Thoracic aorta (tissue), 2 donors: ENCODE measurements at regions not wholly inside any gene's neighbourhood (a gene's known extent, or its start where the extent isn't known, plus 50 kb on each side); places are given as distances from the start of the nearest gene placed in this dataset.

Experiments
- ATAC-seq: fragments of 150-250 bp; one replicate; pipeline ENCODE4 v1.8.0; 2017; ENCODE audit warnings: low read depth; ENCODE audit not compliant: insufficient number of reproducible peaks, low FRiP score
- DNase-seq: peaks from one replicate; pipeline ENCODE4 v3.0.0-alpha.2; 2020; ENCODE audit warnings: low spot score
- H3K27ac ChIP-seq, 2 donors: fragments of 200-600 bp; sonication (generic); 1 replicate in 1 of 2; 2 replicates in 1 of 2; pipeline ENCODE4 v1.5.1; 2016; ENCODE audit warnings: mild to moderate bottlenecking in 2 of 2, moderate library complexity in 2 of 2
- H3K27me3 ChIP-seq: fragments of 200-600 bp; sonication (generic); replicated peaks from 2 replicates; pipeline ENCODE4 v1.6.0; 2016; ENCODE audit warnings: mild to moderate bottlenecking; ENCODE audit not compliant: insufficient read depth
- H3K36me3 ChIP-seq: fragments of 200-600 bp; sonication (generic); one replicate; pipeline ENCODE4 v1.5.1; 2016
- H3K4me1 ChIP-seq, 2 donors: fragments of 200-600 bp; sonication (generic); 1 replicate in 1 of 2; 2 replicates in 1 of 2; pipeline versions ENCODE4 v1.5.1 to v1.6.0; 2016; ENCODE audit warnings: low read depth in 2 of 2, mild to moderate bottlenecking in 1 of 2; ENCODE audit not compliant: control insufficient read depth in 1 of 2
- H3K4me3 ChIP-seq: fragments of 200-600 bp; sonication (generic); 2 replicates; pipeline ENCODE4 v1.5.1; 2016; ENCODE audit warnings: mild to moderate bottlenecking
- H3K9me3 ChIP-seq: fragments of 200-600 bp; sonication (generic); 2 replicates; pipeline ENCODE4 v1.5.1; 2016
- TF ChIP-seq, protein P1 (sequence below): fragments of 200-600 bp; sonication (generic); IDR thresholded peaks from one replicate; pipeline ENCODE4 v1.5.1; 2019; ENCODE audit warnings: antibody characterized with exemption

DNA sequence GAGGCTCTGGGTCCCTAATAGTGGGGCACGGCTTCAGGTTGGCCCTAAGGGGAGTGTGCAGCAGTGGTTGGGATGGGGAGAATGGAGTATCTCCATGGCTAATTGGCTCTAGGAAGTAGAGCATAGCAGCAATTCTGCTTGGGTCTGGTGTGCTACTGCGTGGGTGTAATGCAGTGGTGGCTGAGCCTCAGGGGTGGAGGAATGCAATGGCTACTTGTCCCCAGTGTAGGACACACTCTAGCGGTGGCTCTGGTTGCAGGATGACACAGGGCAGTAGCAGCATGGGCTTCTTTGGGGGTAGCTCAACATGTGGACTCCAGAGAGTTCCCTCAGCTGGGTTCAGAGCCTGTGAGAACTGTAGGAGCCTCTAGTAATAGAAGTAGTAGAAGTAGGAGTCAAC lies 91.2 kb upstream of the FAM78B start:
- no peaks in the 10 kb centered on the region for H3K36me3 ChIP-seq
- DNase-seq = no peak
- no peak overlapping the region for H3K4me3 ChIP-seq
- H3K4me1 ChIP-seq = no peaks in the 10 kb centered on the region
- no peaks in the 10 kb centered on the region for H3K27me3 ChIP-seq
- no peak for ATAC-seq
- TF ChIP-seq, protein P1, sequence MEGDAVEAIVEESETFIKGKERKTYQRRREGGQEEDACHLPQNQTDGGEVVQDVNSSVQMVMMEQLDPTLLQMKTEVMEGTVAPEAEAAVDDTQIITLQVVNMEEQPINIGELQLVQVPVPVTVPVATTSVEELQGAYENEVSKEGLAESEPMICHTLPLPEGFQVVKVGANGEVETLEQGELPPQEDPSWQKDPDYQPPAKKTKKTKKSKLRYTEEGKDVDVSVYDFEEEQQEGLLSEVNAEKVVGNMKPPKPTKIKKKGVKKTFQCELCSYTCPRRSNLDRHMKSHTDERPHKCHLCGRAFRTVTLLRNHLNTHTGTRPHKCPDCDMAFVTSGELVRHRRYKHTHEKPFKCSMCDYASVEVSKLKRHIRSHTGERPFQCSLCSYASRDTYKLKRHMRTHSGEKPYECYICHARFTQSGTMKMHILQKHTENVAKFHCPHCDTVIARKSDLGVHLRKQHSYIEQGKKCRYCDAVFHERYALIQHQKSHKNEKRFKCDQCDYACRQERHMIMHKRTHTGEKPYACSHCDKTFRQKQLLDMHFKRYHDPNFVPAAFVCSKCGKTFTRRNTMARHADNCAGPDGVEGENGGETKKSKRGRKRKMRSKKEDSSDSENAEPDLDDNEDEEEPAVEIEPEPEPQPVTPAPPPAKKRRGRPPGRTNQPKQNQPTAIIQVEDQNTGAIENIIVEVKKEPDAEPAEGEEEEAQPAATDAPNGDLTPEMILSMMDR = no peak
- H3K27ac ChIP-seq = no peak overlapping the region
- H3K9me3 ChIP-seq = no peaks in the 10 kb centered on the region

DNA sequence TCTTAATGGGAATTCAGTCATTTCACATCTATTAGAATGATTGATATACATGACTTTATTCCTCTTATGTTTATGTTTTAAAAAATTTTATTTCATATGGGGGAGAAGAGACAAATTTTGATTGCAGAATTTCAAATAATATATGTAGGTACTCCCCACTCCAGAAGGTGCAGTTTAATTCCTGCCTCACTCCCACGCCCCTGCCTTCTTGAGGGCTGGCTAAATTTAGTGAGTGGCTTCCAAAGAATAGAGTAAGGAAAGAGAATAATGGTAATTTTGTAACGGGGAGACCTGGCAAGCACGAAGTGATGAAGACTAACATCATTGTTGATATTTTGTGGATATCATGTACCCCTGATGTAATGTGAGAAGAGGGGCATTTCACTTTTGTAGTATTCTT lies 94.7 kb upstream of the FAM78B start:
- DNase-seq (no peak), ATAC-seq (no peak)
- Histone ChIP-seq H3K4me1 (no peaks in the 10 kb centered on the region), H3K27ac (no peak overlapping the region), H3K27me3 (no peaks in the 10 kb centered on the region), H3K9me3 (no peaks in the 10 kb centered on the region), H3K4me3 (no peak overlapping the region), H3K36me3 (no peaks in the 10 kb centered on the region)
- TF ChIP-seq, protein P1 = no peak

DNA sequence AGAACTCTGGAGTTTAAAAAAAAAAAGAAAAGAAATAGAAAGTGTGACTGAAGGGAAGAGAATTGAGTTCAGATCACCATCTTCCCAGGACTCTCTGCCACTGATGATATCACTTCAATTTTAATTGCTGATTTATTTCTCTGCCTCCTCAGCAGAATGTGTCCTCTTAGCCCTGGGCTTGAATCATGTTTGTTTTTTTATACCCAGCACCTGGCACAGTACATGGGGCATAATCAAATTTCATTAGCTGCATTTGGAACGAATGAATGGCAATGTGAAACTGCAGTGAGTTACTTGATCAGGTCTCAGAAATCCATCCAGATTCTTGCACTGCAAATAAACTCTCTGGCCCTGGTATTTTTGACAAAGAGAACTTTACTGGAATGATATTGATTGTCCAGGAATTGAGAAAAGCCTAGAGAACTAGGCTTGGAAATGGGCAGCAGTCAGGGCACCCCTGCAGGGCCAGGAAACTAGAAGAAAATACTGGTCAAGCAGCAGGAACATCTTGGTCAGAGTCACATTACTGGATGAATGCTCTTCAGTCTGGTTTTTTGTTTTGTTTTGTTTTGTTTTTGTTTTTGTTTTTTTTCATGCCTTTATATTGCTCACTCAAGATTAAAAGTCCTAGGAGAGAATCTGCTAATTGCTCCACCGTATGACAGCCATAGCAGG lies 103.8 kb upstream of the FAM78B start:
- no peaks in the 10 kb centered on the region for H3K4me1 ChIP-seq
- H3K27ac ChIP-seq = no peak overlapping the region
- TF ChIP-seq, protein P1 = no peak
- no peaks in the 10 kb centered on the region for H3K27me3 ChIP-seq
- no peaks in the 10 kb centered on the region for H3K36me3 ChIP-seq
- H3K4me3 ChIP-seq = no peak overlapping the region
- no peak for DNase-seq
- ATAC-seq = no peak
- no peaks in the 10 kb centered on the region for H3K9me3 ChIP-seq

DNA sequence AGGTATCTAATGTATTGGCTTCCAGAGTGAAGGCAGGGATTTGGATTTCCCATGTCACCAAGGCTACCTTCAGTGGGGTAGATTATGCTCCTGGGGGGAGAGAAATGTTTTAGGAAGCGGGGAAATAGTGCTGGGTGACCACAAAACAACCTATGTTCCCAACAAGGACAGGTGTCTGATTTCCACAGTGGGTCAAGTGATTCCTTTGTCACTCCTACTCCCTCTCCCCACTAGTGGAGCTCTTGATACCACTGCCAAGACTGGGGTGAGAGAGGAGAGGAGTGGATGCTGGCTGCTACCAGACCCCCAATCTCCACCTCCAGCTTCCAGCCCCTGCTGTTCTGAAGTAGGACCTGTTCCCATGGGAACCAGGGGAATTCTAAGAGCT lies 104.3 kb upstream of the FAM78B start:
- Histone ChIP-seq H3K27ac (no peak overlapping the region), H3K9me3 (no peaks in the 10 kb centered on the region), H3K36me3 (no peaks in the 10 kb centered on the region), H3K4me3 (no peak overlapping the region), H3K4me1 (no peaks in the 10 kb centered on the region), H3K27me3 (no peaks in the 10 kb centered on the region)
- TF ChIP-seq, protein P1 = no peak
- no peak for ATAC-seq
- DNase-seq = no peak

DNA sequence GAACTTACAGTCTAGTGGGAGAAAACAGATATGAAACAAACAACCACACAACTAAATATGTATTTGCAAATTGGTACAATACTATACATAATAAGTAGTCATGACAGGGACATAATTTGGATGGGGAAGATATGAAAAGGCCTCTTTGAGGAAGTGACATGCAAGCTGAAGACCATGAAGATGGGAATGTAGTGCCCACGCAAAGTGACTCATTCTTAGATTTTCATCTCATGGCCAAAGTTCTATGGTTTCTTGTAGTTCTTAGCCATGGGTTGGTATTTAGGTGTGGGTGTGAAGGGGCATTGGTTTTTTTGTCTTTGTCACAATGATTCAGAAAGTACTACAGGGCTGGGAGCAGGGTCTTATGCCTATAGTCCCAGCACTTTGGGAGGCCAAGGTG lies 105.4 kb upstream of the FAM78B start:
- no peaks in the 10 kb centered on the region for H3K27me3 ChIP-seq
- no peaks in the 10 kb centered on the region for H3K4me1 ChIP-seq
- no peaks in the 10 kb centered on the region for H3K9me3 ChIP-seq
- no peaks in the 10 kb centered on the region for H3K36me3 ChIP-seq
- TF ChIP-seq, protein P1 = no peak
- DNase-seq (no peak), ATAC-seq (no peak)
- no peak overlapping the region for H3K4me3 ChIP-seq
- no peak overlapping the region for H3K27ac ChIP-seq
